NCI-H146 treated with DMSO at 0.1 percent for 48 hours (cell line): ENCODE measurements at regions not wholly inside any gene's neighbourhood (a gene's known extent, or its start where the extent isn't known, plus 50 kb on each side); places are given as distances from the start of the nearest gene placed in this dataset.

Experiments
- DNase-seq: peaks from one replicate; lab custom pipeline; 2025; ENCODE audit not compliant: unreplicated experiment; lab: John Stamatoyannopoulos, UW

DNA sequence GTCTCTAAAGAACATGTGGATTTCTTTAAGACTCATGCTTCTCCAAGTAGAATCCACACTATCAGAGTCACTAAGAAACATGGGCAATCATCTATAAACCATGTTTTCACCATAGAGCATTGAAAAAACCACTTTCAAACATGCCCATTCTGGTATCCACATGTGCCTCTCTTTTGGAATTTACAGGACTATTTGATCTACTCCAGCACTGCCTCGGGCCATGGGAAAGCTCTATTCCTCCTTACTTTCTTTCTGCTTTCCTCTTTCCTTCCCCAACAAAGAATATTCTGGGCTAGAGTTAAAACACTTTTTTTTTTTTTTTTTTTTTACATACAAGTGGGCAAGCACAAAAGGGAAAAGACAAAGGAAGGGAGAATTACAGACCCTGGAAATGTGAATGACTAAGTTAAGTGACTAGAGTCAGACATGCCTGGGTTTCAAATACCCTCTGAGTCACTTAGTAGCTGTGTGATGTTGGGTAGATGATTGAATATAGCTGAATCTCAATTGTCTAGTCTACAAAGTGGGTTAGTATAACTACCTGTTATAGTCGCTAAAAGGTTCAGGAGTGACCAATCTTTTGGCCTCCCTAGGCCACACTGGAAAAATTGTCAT is 847.7 kb upstream of the INTU start:
- no peak for DNase-seq

DNA sequence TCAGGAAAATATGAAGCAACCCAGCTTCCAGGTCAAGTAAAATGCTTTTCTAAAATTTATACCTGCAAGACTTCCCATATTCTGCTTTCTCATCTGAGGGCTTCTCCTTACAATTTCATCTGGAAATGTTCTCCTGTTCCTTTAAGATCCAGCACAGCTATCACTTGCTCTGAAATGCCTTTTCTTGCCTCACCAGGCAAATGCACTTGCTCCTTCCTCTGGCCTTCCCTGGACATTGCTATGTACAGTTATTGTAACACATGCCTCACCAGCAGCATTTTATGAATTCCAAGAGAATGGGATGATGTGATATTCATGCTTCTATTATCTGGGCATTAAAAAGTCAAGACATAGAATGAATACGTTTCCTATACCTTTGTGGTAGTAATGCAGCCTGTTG is 842.1 kb upstream of the INTU start:
- no peak for DNase-seq

DNA sequence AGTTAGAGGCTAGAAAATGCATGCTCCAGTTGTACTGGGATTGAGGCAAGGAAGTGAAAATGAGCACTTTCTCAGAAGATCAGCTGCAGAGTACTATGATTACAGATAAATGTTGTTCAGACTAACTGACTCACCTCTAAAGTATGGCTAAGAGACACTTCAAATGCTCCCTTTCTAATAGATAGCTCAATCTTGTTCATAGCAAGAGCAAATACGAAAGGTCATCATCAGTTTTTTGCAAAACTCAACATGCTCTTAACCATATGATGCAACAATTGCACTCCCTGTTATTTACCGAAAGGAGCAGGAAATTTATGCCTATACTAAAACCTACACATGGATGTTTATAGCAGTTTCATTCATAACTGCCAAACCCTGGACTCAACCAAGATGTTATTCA is 838.4 kb upstream of the INTU start:
- DNase-seq = no peak

DNA sequence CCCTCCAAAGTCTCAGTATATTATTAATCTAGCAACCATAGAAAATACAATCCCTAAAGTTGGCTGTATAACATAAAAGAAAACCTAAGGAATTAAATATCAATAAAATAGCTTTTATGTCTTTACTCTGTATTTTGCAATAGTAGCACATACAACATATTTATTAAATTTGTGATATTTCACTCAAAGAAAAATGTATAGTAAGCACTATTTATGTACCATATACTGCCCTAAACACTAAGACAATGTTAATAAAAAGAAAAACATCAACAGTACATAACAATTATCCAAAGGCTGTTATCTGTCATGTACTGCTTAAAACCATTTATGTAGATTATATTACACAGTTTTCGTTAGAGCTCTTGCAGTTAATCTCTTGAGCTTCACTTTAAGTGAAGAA is 834.5 kb upstream of the INTU start:
- DNase-seq = no peak

DNA sequence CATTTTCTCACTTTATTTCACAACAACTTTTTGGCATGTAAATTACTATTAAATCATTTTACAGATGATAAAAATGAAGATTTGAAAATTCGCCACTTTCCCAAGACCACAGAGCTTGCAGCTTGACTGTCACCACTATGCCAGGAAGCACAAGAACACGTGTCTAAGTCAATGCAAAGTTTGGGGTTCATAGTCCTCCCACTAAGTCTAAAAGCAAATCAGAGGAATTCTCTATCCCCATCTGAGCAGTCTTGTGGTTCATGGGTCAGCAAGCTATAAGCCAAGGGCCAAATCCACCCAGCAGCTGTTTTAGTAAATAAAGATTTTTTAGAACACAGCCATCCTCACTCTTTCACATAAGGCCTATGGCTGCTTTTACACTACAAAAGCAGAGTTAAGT is 833.3 kb upstream of the INTU start:
- DNase-seq = no peak

DNA sequence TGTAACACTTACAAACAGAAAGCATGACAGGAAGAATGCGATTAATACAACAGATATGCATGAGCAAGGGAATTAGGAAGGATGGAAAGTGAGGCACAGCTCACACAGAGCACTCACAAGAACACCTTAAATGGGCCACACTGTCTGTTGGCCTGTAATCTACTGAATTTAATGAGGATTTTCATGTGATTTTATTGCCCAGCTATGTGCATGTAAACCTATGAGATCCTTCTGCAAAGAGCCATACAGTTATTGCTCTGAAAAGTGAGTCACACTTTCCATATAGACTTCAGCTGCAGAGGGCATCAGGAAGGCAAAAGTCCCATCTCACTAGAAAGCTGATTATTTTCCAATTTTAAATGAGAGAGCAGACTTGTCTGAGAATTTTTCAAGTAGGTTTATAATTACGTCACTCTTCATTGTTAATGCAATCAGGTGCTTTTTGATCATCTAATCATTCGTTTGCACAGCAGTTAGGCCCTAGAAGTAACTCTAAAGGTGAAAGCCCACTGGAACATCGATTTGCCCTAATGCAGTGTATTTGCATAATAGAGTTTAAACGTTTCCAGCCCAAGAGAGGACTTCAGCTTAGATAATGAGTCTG is 832.7 kb upstream of the INTU start:
- no peak for DNase-seq

DNA sequence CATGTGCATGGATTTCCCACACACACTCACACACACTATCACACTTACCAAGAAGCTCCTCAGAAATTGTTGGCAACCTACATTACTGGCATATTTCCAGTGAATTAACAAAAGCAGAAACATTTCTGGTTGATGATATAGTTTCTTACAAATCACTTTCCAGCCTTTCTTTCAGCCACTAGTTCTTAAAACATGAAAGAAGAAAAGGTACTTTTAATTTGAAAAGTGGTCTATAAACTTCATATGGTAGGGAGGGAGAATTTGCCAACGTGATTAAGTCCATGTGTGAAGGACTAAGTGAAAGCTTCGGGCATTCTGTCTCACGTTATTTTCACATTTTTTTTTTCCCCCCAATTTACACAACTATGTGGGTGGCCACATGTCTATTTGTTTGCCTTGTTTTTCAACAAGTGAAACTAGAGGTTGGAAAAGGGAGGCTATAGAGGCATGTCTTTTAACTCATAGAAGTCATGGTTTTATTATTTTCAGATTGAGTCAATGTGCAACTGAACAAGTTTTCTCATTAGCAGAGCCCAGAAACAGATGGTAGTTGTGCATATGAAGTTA is 832.1 kb upstream of the INTU start:
- no peak for DNase-seq

DNA sequence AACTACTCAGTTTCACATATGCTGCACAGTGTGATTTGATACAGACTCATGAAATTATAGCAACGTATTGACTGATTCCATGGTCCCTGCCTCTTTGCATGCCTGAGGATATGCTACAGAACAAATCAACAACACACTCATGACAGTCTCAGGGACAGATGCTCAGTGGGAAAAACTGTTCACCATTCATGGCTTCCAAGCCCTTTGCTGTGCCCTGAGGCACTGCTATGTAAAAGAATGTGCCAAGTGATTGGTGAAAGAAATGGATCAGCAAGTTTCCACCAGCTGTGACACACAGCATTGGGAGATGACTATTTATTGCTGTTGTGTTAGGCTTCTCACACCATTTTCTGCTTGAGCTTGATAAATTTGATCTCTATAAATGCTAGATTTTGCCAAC is 825.6 kb upstream of the INTU start:
- DNase-seq = no peak

DNA sequence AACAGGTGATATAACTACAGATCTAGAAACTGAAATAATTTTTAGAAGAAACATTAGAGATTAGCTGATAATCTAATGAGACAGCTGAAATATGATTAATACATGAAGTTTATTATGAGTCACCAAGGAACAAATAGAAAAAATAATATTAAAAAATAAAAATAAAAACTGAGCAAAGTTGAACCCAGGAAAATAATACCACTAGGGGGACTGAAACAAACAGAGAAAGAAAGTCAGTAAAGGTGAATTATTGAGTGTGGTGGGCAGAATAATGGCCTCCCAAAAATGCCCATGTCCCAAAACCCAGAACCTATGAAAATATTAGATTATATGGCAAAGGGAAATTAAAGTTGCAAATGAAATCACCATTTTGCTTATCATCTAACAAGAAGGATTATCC is 820.7 kb upstream of the INTU start:
- no peak for DNase-seq

DNA sequence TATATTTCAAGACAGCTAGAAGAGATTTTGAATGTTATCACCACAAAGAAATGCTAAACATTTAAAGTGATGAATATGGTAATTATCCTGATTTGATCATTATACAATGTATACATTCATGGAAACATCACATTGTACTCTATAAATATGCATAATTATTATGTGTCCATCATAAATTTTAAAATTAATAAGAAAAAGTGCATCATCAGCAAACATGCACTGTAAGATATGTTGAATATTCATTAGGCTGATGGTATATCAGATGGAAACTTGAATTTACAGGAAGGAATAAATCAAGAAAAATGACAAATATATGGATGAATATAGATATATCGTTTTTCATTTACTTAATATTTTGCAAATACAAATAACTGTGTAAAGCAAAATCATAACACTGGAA is 812.1 kb upstream of the INTU start:
- DNase-seq = no peak

DNA sequence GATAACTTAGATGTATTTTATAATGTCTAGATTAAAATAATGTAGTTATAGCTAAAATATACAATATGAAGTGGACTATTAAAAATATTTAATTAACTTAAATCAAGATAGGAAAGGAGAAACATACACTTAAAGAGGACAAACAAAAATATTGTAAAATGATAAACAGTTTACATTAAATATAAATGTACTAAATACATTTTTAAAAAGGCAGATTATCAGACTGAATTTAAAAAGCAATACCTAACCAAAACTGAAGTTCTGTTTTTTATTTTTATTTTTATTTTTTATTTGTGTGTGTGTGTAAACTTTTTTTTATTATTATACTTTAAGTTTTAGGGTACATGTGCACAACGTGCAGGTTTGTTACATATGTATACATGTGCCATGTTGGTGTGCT is 811.6 kb upstream of the INTU start:
- no peak for DNase-seq

DNA sequence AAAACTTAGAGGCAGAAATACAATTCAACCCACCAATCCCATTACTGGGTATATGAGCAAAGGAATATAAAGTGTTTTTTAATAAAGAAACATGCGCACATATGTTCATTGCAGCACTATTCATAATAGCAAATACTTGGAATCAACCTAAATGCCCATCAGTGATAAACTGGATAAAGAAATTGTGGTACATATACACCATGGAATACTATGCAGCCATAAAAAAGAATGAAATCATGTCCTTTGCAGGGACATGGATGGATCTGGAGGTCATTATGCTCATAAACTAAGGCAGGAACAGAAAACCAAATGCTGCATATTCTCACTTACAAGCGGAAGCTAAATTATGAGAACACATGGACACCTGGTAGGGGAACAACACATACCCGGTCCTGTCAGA is 807.7 kb upstream of the INTU start:
- no peak for DNase-seq

DNA sequence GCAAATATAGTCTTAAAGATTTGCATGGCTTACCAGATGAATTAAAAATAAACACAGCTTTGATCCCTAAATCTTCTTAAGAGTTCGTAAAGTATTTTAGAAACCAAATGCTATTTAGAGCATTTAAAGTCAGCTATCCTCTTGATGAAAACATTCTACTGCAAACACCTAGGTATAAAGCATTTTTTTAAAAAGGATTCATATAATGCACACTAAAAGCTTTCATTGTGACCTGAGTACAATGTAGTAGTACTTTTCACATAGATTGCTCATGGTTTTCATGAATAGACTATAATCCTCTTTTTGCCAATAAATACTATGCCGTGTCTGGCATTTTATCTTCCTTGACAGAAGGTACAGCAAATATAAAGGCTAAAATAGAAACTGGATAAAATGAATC is 805.1 kb upstream of the INTU start:
- DNase-seq = no peak

DNA sequence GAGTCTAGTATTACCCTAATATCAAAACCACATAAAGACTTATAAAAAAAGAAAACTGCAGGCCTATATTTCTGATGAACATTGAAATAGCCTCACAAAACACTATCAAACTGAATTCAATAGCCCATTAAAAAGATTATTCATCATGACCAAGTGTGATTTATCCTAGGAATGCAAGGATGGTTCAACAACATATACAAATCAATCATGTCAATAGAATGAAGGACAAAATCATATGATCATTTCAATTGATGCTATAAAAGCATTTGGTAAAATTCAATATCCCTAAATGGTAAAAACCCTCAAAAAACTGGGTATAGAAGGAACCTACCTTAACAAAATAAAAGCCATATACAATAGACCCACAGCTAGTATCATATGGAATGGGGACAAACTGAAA is 797.9 kb upstream of the INTU start:
- no peak for DNase-seq

DNA sequence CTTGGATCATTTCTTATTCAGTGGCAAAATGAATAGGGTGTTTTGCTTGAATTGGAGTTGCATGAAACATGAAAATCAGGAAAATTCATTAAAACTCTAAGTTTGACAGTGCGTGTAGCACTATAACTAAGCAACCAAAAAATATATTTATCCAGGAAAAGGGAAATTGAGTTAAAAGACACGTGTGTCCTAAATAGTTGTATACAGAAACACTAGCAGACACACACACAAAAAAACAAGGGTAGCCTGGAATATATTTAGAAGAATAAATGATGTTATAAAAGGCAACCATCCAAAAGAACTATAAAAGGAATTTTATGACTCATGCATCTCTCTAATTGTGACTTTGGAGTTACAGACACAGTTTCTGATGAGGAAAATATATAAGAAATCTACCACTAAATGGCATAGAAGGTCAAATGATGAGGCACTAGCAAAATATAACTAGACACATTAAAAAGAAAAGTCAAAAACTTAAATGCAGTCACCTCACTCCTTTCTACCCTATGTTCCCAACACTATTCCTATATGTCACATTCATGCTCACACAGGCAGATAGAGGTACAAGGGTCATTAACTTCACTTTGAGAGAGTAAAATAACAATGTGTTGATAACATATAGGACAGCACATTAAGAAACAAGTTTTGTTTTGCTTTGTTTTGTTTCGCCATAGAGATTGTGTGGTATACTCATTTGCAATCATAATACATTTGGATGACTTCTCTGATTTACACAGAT is 793.6 kb upstream of the INTU start:
- no peak for DNase-seq

DNA sequence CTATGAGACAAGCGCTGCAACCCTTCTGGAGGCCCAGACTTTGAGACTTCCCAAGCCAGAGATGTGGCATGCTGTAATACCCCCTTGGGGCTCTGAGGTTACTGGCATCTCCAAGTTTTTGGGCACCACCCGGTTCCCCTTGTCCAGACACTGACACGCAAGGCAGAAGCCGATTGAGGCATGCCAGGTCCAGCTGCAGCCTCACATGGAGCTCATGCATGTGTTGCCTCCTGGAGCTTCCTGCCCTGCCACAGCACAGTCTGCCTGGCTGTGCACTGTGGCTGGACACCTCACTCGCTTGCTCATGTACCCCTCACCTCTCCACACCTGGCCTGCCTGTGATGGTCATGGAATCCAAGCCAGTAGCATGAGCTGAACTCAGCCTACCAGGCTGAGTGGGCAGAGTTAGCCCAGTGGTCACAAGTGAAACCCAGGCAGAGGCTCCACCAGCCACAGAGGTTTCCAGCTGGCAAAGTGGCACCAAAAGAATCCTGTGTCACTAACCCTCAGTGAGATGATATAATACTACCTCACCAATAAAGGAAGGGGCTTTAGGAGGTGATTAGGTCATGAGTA is 789.2 kb upstream of the INTU start:
- DNase-seq = no peak

DNA sequence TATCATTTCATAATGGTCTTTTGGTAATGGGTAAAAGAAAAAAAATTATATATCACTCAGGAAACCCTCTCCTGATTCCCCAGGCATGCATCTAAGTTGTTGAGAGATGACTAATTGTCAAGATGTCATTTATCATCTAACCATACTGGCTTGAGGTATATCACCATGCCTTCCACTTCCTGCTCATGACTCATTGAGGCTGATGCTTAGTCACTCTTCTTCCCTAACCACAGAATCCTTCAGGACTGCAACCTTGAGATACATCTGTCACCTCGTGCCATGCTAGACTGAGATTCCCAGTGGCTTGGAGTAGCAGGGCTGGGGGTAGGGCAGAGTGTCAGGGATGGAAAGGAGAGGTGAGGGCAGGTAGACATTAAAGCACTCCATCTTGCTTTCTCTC is 782.5 kb upstream of the INTU start:
- DNase-seq = no peak

DNA sequence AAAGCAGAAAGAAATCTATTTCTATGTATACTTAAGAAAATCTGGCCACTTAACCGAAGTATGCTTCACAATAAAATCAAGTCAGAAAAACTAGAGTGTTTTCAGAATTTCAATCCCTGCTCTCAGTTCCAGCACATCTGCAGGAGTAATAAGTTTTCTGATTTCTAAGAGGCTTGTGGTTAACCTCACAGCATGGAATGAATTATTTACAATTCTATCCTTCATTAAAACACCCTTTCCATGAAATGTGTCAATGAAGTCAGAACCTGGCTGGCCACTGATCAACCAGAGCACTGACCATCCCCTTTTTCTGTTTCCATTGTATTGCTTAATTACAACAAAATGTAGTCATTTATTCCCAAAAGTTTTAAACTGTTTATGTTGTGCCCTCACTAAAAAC is 781.4 kb upstream of the INTU start:
- DNase-seq = no peak

DNA sequence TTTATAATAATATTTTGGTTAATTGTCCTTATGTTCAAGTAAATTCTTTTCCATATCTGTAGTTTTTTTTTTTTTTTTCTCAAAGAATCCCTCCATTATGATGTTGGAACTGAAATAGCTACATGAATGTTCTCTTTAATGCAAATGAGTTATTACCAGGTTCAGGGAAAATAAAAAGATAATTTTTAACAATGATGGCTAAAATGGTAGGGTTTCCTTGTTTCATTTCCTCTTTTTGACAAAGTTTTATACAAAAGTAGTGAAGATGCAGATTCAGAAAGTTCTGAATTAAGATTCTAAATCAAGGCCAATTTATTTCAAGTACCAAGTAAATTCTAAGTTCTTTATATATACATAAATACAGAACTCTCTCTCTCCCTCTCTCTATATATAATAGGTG is 779.0 kb upstream of the INTU start:
- no peak for DNase-seq

DNA sequence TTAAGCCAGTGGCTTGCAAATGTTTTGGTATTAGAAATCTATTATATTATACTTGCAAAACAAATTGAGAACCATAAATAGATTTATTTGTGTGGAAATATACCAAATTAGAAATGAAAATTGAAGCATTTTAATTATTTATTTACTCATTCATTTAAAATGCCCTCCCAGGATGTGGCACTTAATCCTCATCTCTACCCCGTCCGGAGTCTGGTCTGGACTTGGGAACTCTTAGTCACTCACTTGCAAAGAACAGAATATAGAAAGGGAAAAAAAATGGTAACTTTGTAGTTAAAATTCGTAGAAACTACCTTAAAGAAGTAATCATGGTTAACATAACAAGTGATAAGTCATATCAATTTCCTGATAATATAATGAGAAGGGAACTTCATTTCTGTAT is 775.9 kb upstream of the INTU start:
- DNase-seq = no peak

DNA sequence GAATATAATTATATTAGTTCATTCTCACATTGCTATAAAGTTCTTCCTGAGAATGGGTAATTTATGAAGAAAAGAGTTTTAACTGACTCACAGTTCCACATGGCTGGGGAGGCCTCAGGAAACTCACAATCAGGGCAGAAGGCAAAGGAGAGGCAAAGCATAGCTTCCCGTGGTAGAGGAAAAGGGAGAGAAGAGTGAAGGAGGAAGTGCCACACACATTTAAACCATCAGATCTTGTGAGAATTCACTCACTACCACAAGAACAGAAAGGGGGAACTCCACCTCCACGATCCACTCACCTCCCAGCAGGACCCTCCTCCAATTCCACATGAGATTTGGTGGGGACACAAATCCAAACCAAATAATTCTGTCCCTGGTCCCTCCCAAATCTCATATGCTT is 773.4 kb upstream of the INTU start:
- no peak for DNase-seq

DNA sequence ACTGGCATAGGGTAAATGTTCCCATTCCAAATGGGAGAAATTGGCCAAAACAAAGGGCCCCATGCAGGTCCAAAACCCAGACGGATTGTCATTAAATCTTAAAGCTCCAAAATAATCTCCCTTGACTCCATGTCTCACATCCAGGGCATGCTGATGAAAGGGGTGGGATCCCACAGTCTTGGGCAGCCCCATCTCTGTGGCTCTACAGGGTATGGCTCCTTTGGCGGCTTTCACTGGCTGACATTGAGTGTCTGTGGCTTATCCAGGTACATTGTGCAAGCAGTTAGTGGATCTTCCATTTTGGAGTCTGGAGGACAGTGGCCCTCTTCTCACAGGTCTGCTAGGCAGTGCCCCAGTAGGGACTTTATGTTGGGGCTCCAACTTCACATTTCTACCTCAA is 772.9 kb upstream of the INTU start:
- no peak for DNase-seq
